Nephron progenitor cell (in vitro differentiated cells): ENCODE measurements at regions not wholly inside any gene's neighbourhood (a gene's known extent, or its start where the extent isn't known, plus 50 kb on each side); places are given as distances from the start of the nearest gene placed in this dataset.

Experiments used
- DNase-seq: peaks from one replicate; pipeline ENCODE4 v3.0.0; 2021
- H3K27ac Mint-ChIP-seq: 2 replicates; pipeline ENCODE4 v1.8.0; 2021; ENCODE audit warnings: mild to moderate bottlenecking, moderate library complexity, mixed read lengths
- H3K27me3 Mint-ChIP-seq: 2 replicates; pipeline ENCODE4 v1.8.0; 2021; ENCODE audit warnings: mild to moderate bottlenecking, low read depth, mixed read lengths; ENCODE audit not compliant: poor library complexity
- H3K36me3 Mint-ChIP-seq: 2 replicates; pipeline ENCODE4 v1.8.0; 2021; ENCODE audit warnings: low read depth, mixed read lengths
- H3K4me1 Mint-ChIP-seq: 2 replicates; pipeline ENCODE4 v1.8.0; 2021; ENCODE audit warnings: mixed read lengths
- H3K4me3 Mint-ChIP-seq: 2 replicates; pipeline ENCODE4 v1.8.0; 2021; ENCODE audit warnings: mild to moderate bottlenecking, moderate library complexity, mixed read lengths
- H3K9me3 Mint-ChIP-seq: 2 replicates; pipeline ENCODE4 v1.8.0; 2021; ENCODE audit warnings: mild to moderate bottlenecking, moderate library complexity, mixed read lengths
- CTCF ChIP-seq: fragments of 200-600 bp; sonication (generic); IDR thresholded peaks from 2 replicates; pipeline ENCODE4 v1.5.0; 2021; ENCODE audit warnings: antibody characterized with exemption

DNA sequence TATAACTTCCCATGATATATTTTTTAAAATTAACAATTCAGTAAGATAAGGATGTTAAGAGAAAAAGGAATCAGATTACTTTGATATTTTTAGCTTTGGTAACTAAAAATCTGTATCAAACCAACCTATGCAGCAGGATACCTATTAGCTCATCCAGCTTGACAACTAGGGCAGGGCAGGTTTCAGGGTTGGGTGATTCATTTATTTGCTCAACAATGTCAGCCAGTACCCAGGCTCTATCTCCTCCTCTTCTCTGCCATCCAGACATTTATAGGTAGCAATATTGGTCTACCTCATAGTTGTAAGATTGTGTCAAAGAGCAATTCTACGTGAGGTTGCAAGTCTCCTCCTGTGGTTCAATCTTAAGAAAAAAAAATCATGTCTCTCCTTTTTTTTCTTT, 421.9 kb downstream of the ANKRD50 start:
- Mint-ChIP-seq H3K36me3 (no peaks in the 10 kb centered on the region), H3K27ac (no peak overlapping the region), H3K27me3 (no peaks in the 10 kb centered on the region), H3K4me1 (no peaks in the 10 kb centered on the region), H3K4me3 (no peak overlapping the region), H3K9me3 (peaks cover 4% of the 10 kb centered on the region)
- TF ChIP-seq CTCF = no peak
- no peak for DNase-seq

- H3K9me3 Mint-ChIP-seq = peaks cover 4% of the 10 kb centered on the region
- DNase-seq = no peak
- TF ChIP-seq CTCF = no peak
- H3K4me3 Mint-ChIP-seq = no peak overlapping the region
- H3K27ac Mint-ChIP-seq = no peak overlapping the region
- H3K36me3 Mint-ChIP-seq = no peaks in the 10 kb centered on the region
- no peaks in the 10 kb centered on the region for H3K4me1 Mint-ChIP-seq
- no peaks in the 10 kb centered on the region for H3K27me3 Mint-ChIP-seq
Measured at GRCh38 chr4:124295413-124295812, 417.1 kb downstream of the ANKRD50 start.

DNA sequence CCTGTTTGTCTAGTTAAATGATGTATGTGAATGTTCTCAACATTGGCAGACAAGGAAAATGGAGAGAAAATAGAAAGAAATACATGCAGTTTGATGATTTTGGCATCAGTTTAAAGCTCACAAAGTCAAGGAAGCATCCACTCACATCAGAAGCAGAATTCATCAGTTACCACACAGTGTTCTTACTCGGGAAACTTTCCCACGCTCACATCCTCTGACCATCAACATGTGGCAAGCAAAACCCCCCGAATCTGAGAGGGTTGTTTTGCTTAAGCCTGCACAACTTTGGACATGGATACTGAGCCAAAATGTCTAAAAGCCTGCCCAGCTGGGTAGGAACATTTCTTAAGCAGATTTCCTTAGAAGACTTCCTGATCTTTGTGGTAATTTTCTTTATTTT, 407.6 kb downstream of the ANKRD50 start:
- Mint-ChIP-seq H3K9me3 (no peaks in the 10 kb centered on the region), H3K27ac (no peak overlapping the region), H3K36me3 (no peaks in the 10 kb centered on the region), H3K4me1 (peaks cover 11% of the 10 kb centered on the region), H3K4me3 (no peak overlapping the region), H3K27me3 (no peaks in the 10 kb centered on the region)
- no peak for TF ChIP-seq CTCF
- DNase-seq = no peak

DNA sequence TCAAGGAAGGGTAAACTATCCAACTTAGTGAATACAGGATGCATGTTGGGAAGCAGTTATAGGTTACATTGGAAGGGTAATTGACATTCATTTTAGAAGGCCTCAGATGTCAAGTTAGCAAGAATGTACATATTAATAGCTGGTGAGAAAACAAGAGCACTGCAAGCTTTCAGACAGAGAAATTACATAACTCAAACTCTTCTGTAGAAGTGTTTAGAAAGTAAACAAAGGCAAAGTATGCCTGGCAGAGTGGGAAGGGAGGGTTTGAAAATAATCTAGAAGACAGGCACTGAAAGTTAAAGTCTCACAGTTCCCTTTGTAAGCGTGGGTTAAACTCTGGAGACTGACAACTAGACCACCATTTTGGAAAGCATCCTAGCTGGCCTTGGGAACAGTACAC, 406.2 kb downstream of the ANKRD50 start:
- no peaks in the 10 kb centered on the region for H3K27me3 Mint-ChIP-seq
- H3K36me3 Mint-ChIP-seq = no peaks in the 10 kb centered on the region
- no peak overlapping the region for H3K4me3 Mint-ChIP-seq
- no peaks in the 10 kb centered on the region for H3K9me3 Mint-ChIP-seq
- DNase-seq = no peak
- peaks cover 11% of the 10 kb centered on the region for H3K4me1 Mint-ChIP-seq
- H3K27ac Mint-ChIP-seq = no peak overlapping the region
- TF ChIP-seq CTCF = no peak

- Mint-ChIP-seq H3K36me3 (no peaks in the 10 kb centered on the region), H3K27me3 (no peaks in the 10 kb centered on the region), H3K27ac (no peak overlapping the region), H3K4me1 (peaks cover 11% of the 10 kb centered on the region), H3K4me3 (no peak overlapping the region), H3K9me3 (no peaks in the 10 kb centered on the region)
- DNase-seq = no peak
- TF ChIP-seq CTCF = no peak
Measured at GRCh38 chr4:124307143-124307542, 405.4 kb downstream of the ANKRD50 start.

GRCh38 chr4:124318292-124318691, 394.2 kb downstream of the ANKRD50 start:
- Mint-ChIP-seq H3K9me3 (no peaks in the 10 kb centered on the region), H3K27me3 (peaks cover 3% of the 10 kb centered on the region), H3K4me1 (peaks cover 9% of the 10 kb centered on the region), H3K4me3 (no peak overlapping the region), H3K27ac (no peak overlapping the region), H3K36me3 (no peaks in the 10 kb centered on the region)
- no peak for DNase-seq
- TF ChIP-seq CTCF = no peak
